Lung (tissue), 11 donors: ENCODE measurements at regions not wholly inside any gene's neighbourhood (a gene's known extent, or its start where the extent isn't known, plus 50 kb on each side); places are given as distances from the start of the nearest gene placed in this dataset.
"Not testable (repeated sequence)": the region's sequence is repeated elsewhere in the genome, so short reads cannot be mapped to it uniquely, and the experiment has no call there.

Experiments used
- ATAC-seq: fragments of 200-7000 bp; cut with Tn5 transposase; one replicate; pipeline ENCODE4 v1.9.1; 2020; ENCODE audit warnings: moderate number of reproducible peaks; ENCODE audit not compliant: insufficient read depth, low FRiP score
- DNase-seq, 3 donors: peaks; one replicate each; pipeline ENCODE4 v3.0.0-alpha.2; 2013 to 2017
- H3K27ac ChIP-seq, 2 donors: one replicate each; pipeline ENCODE4 v1.5.1; 2013; ENCODE audit warnings: mild to moderate bottlenecking in 2 of 2, moderate library complexity in 2 of 2, control low read depth in 1 of 2, inconsistent platforms in 1 of 2, low read depth in 1 of 2, low read length in 1 of 2
- H3K27me3 ChIP-seq, 3 donors: one replicate each; pipeline ENCODE4 v1.5.1; 2013; ENCODE audit warnings: low read length in 2 of 3; ENCODE audit not compliant: control insufficient read depth in 3 of 3, insufficient read depth in 3 of 3
- H3K36me3 ChIP-seq, 4 donors: one replicate each; pipeline ENCODE4 v1.5.1; 2013; ENCODE audit warnings: low read length in 4 of 4, mild to moderate bottlenecking in 1 of 4, moderate library complexity in 1 of 4; ENCODE audit not compliant: control insufficient read depth in 4 of 4, insufficient read depth in 4 of 4
- H3K4me1 ChIP-seq, 5 donors: one replicate each; pipeline ENCODE4 v1.5.1; 2013; ENCODE audit warnings: low read length in 5 of 5, mild to moderate bottlenecking in 2 of 5, moderate library complexity in 1 of 5; ENCODE audit not compliant: control insufficient read depth in 5 of 5, insufficient read depth in 5 of 5
- H3K4me3 ChIP-seq: one replicate; pipeline ENCODE4 v1.5.1; 2013; ENCODE audit warnings: mild to moderate bottlenecking, control low read depth, moderate library complexity
- H3K9ac ChIP-seq, 2 donors: one replicate each; pipeline ENCODE4 v1.5.1; 2013; ENCODE audit warnings: low read length in 2 of 2, control low read depth in 1 of 2; ENCODE audit not compliant: insufficient read depth in 1 of 2
- H3K9me3 ChIP-seq, 4 donors: one replicate each; pipeline ENCODE4 v1.5.1; 2013; ENCODE audit warnings: low read length in 3 of 4, mild to moderate bottlenecking in 1 of 4, moderate library complexity in 1 of 4; ENCODE audit not compliant: control insufficient read depth in 4 of 4, insufficient read depth in 3 of 4
- WGBS, 2 donors: extraction: QIAGEN DNeasy Blood & Tissue Kit; methylation state at CpG; one replicate each; pipeline ENCODE4 v1.1.7; 2013; 5-methylcytosine and 5-hydroxymethylcytosine counted together
- TF ChIP-seq, protein P1 (sequence below): IDR thresholded peaks from 2 replicates; pipeline ENCODE4 v1.5.1; 2012; ENCODE audit warnings: mild to moderate bottlenecking; ENCODE audit errors: control extremely low read depth, extremely low read depth
- donor health status: control.
- donor health status: control.
- donor health status: Bipolar disorder and iron deficiency.
- donor health status: healthy.
- donor health status: DM: yes; HTN: yes; CAD: no.

DNA sequence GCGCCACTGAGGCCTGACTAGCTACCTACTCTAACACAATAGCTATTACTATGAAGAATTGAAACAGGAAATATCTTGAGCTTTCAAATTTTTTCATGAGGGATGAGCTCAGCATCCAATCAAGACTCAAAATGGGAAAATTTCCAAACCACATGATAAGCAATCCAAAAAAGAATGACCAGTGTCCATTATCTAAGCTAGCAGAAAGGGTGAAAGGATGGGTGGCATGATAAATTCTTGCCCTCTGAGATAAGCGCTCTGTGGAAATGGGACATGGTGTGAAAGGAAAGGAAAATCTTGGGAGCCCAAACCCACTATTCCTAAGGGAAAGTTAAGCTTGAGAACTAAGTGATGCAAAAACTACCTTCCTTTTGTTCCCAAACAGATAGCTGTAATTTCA lies 170.2 kb upstream of the NREP start:
- Histone ChIP-seq H3K27me3 (no peaks in the 10 kb centered on the region), H3K4me1 (peaks cover 0 to 10% (median 0%) of the 10 kb centered on the region in 5 donors), H3K4me3 (no peak overlapping the region), H3K9ac (no peak overlapping the region), H3K27ac (no peak overlapping the region), H3K9me3 (no peaks in the 10 kb centered on the region), H3K36me3 (no peaks in the 10 kb centered on the region)
- TF ChIP-seq, protein P1, sequence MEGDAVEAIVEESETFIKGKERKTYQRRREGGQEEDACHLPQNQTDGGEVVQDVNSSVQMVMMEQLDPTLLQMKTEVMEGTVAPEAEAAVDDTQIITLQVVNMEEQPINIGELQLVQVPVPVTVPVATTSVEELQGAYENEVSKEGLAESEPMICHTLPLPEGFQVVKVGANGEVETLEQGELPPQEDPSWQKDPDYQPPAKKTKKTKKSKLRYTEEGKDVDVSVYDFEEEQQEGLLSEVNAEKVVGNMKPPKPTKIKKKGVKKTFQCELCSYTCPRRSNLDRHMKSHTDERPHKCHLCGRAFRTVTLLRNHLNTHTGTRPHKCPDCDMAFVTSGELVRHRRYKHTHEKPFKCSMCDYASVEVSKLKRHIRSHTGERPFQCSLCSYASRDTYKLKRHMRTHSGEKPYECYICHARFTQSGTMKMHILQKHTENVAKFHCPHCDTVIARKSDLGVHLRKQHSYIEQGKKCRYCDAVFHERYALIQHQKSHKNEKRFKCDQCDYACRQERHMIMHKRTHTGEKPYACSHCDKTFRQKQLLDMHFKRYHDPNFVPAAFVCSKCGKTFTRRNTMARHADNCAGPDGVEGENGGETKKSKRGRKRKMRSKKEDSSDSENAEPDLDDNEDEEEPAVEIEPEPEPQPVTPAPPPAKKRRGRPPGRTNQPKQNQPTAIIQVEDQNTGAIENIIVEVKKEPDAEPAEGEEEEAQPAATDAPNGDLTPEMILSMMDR, result no peak
- DNase-seq (no peak), ATAC-seq (no peak)
- WGBS, 2 donors, result 95 to 98% methylated on average over 2 of the region's 2 CpGs

DNA sequence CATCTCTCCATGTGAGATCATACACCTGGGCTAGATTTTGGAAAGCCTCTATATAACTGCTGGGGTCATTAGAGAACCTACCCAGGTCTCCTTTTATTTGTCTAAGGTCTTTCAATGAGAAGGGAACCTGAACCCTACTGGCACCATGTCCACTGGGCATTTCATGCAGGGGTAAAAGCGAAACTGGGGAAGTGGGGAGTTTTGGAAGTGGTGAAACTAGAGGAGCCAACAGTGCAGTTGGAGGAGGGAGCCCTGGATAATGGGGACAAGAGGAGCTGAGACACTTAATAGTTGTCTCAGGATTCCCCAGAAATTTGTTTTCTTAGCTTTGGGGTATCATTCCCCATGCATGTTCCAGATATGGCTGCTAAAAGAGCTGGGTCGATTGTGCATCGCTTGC lies 169.0 kb upstream of the NREP start:
- Histone ChIP-seq H3K4me3 (no peak overlapping the region), H3K4me1 (peaks cover 0 to 10% (median 0%) of the 10 kb centered on the region in 5 donors), H3K36me3 (no peaks in the 10 kb centered on the region), H3K9ac (no peak overlapping the region), H3K9me3 (no peaks in the 10 kb centered on the region), H3K27me3 (no peaks in the 10 kb centered on the region), H3K27ac (no peak overlapping the region)
- ATAC-seq (no peak), DNase-seq (no peak)
- WGBS, 2 donors, result 93% methylated on average over 3 of the region's 3 CpGs
- TF ChIP-seq, protein P1, result no peak

DNA sequence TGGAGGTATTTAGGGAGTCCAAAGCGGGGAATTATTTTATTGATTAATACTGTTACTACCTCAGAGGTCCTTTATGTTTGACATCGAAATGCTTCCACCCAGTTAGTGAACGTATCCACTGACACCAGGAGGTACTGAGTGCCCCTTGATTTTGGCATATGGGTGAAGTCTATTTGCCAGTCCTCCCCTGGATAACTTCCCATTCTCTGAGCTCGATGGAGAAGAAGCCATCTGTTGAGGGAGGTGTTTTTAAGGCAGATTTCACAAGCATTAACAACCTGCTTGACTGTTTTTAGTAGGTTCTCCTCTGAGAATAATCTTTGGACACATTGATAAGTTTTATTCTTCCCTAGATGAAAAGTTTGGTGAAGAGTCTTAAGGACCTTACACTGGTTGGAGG lies 165.3 kb upstream of the NREP start:
- no peak overlapping the region for H3K4me3 ChIP-seq
- no peaks in the 10 kb centered on the region for H3K36me3 ChIP-seq
- no peaks in the 10 kb centered on the region for H3K27me3 ChIP-seq
- TF ChIP-seq, protein P1, result no peak
- DNase-seq, result no peak
- no peaks in the 10 kb centered on the region for H3K4me1 ChIP-seq
- no peak for ATAC-seq
- WGBS, 2 donors, result 90 to 92% methylated on average over 4 of the region's 4 CpGs
- H3K9ac ChIP-seq, result no peak overlapping the region
- no peak overlapping the region for H3K27ac ChIP-seq
- H3K9me3 ChIP-seq, result no peaks in the 10 kb centered on the region

DNA sequence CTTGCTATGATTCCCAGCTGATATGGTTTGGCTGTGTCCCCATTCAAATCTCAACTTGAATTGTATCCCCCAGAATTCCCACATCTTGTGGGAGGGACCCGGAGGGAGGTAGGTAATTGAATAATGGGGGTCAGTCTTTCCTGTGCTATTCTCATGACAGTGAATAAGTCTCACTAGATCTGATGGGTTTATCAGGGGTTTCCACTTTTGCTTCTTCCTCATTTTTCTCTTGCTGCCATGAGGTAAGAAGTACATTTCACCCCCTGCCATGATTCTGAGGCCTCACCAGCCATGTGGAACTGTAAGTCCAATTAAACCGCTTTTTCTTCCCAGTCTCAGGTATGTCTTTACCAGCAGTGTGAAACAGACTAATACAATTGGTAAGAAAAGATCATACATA lies 164.7 kb upstream of the NREP start:
- ATAC-seq, result not testable (repeated sequence)

More for the DNA sequence above, 164.7 kb upstream of the NREP start:
- not testable (repeated sequence) for H3K27me3 ChIP-seq, H3K36me3 ChIP-seq, H3K9me3 ChIP-seq, H3K27ac ChIP-seq, H3K4me1 ChIP-seq, DNase-seq, H3K4me3 ChIP-seq, H3K9ac ChIP-seq
- WGBS, 2 donors, result 98% methylated on average over 2 of the region's 2 CpGs
